Renal cortical epithelial cell (primary cell): ENCODE measurements at regions not wholly inside any gene's neighbourhood (a gene's known extent, or its start where the extent isn't known, plus 50 kb on each side); places are given as distances from the start of the nearest gene placed in this dataset.
"Not testable (repeated sequence)": the region's sequence is repeated elsewhere in the genome, so short reads cannot be mapped to it uniquely, and the experiment has no call there.

Source experiments
- DNase-seq: peaks from one replicate; pipeline ENCODE4 v3.0.0-alpha.2; 2011; ENCODE audit warnings: low read depth

- peak; percentile 24 for DNase-seq
Observed at GRCh38 chr20:40073535-40074111, 615.4 kb downstream of the MAFB start.

GRCh38 chr20:40072907-40073306 is 616.1 kb downstream of the MAFB start:
- no peak for DNase-seq

GRCh38 chr20:40056171-40056570 is 632.9 kb downstream of the MAFB start:
- peak; percentile 97 for DNase-seq

- no peak for DNase-seq
Observed at GRCh38 chr20:40055711-40056110, 633.3 kb downstream of the MAFB start.

- no peak for DNase-seq
Observed at GRCh38 chr20:40054311-40054710, 634.7 kb downstream of the MAFB start.

GRCh38 chr20:40050596-40050995 is 638.4 kb downstream of the MAFB start:
- no peak for DNase-seq

- no peak for DNase-seq
Observed at GRCh38 chr20:40049854-40050253, 639.2 kb downstream of the MAFB start.

GRCh38 chr20:40046703-40047102 is 642.3 kb downstream of the MAFB start:
- no peak for DNase-seq

GRCh38 chr20:40037511-40037910 is 651.5 kb downstream of the MAFB start:
- no peak for DNase-seq

- no peak for DNase-seq
Observed at GRCh38 chr20:40029589-40029988, 659.4 kb downstream of the MAFB start.

- no peak for DNase-seq
Observed at GRCh38 chr20:40019510-40019909, 669.5 kb downstream of the MAFB start.

GRCh38 chr20:40017765-40018164 is 671.3 kb downstream of the MAFB start:
- no peak for DNase-seq

GRCh38 chr20:40016890-40017289 is 672.1 kb downstream of the MAFB start:
- DNase-seq: no peak

GRCh38 chr20:40016392-40016791 is 672.6 kb downstream of the MAFB start:
- DNase-seq: no peak

GRCh38 chr20:40012026-40012425 is 677.0 kb downstream of the MAFB start:
- not testable (repeated sequence) for DNase-seq

GRCh38 chr20:40010483-40010882 is 678.6 kb downstream of the MAFB start:
- no peak for DNase-seq

GRCh38 chr20:40009542-40009941 is 679.5 kb downstream of the MAFB start:
- no peak for DNase-seq

GRCh38 chr20:40008177-40008576 is 680.9 kb downstream of the MAFB start:
- DNase-seq: no peak

- no peak for DNase-seq
Observed at GRCh38 chr20:40006168-40006860, 682.7 kb downstream of the MAFB start.

- DNase-seq: not testable (repeated sequence)
Observed at GRCh38 chr20:40004092-40004491, 684.9 kb downstream of the MAFB start.

GRCh38 chr20:39993742-39994141 is 695.3 kb downstream of the MAFB start:
- DNase-seq: no peak

- no peak for DNase-seq
Observed at GRCh38 chr20:39990692-39991091, 698.3 kb downstream of the MAFB start.

- no peak for DNase-seq
Observed at GRCh38 chr20:39988991-39989390, 700.0 kb downstream of the MAFB start.
